ENCODE measurements at regions not wholly inside any gene's neighbourhood (a gene's known extent, or its start where the extent isn't known, plus 50 kb on each side); places are given as distances from the start of the nearest gene placed in this dataset.

GRCh38 chr16:65499566-65499965 is 377.7 kb upstream of the CDH11 start:
- TF ChIP-seq EP300 (IDR thresholded peaks at IDR 0.05; ENCODE audit: low read depth in 2 of 2, low read length in 2 of 2) (no peak), EP300 (CRISPR knock-in tag; IDR thresholded peaks at IDR 0.05; ENCODE audit: borderline replicate concordance) (no peak), ZNF512 (CRISPR knock-in tag; IDR thresholded peaks at IDR 0.05) (no peak), NONO (IDR thresholded peaks at IDR 0.05) (no peak), NONO (CRISPR knock-in tag; conservative IDR thresholded peaks at IDR 0.05) (no peak), MAZ (IDR thresholded peaks at IDR 0.05; ENCODE audit: borderline replicate concordance, low read depth, low read length) (no peak), MAZ (CRISPR knock-in tag; IDR thresholded peaks at IDR 0.05; ENCODE audit: low read depth) (no peak), ZNF75D (CRISPR knock-in tag; IDR thresholded peaks at IDR 0.05; ENCODE audit: borderline replicate concordance) (no peak), TBP (CRISPR knock-in tag; IDR thresholded peaks at IDR 0.05) (no peak), KDM4B (CRISPR knock-in tag; IDR thresholded peaks at IDR 0.05) (no peak), POLR2A (IDR thresholded peaks at IDR 0.05; ENCODE audit: insufficient read depth in 1 of 2, low read depth in 2 of 2, low read length in 2 of 2) (no peak)
- TF ChIP-seq, protein P1, sequence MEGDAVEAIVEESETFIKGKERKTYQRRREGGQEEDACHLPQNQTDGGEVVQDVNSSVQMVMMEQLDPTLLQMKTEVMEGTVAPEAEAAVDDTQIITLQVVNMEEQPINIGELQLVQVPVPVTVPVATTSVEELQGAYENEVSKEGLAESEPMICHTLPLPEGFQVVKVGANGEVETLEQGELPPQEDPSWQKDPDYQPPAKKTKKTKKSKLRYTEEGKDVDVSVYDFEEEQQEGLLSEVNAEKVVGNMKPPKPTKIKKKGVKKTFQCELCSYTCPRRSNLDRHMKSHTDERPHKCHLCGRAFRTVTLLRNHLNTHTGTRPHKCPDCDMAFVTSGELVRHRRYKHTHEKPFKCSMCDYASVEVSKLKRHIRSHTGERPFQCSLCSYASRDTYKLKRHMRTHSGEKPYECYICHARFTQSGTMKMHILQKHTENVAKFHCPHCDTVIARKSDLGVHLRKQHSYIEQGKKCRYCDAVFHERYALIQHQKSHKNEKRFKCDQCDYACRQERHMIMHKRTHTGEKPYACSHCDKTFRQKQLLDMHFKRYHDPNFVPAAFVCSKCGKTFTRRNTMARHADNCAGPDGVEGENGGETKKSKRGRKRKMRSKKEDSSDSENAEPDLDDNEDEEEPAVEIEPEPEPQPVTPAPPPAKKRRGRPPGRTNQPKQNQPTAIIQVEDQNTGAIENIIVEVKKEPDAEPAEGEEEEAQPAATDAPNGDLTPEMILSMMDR (CRISPR knock-in tag; IDR thresholded peaks at IDR 0.05) = no peak
